ENCODE measurements at regions not wholly inside any gene's neighbourhood (a gene's known extent, or its start where the extent isn't known, plus 50 kb on each side); places are given as distances from the start of the nearest gene placed in this dataset.

DNA sequence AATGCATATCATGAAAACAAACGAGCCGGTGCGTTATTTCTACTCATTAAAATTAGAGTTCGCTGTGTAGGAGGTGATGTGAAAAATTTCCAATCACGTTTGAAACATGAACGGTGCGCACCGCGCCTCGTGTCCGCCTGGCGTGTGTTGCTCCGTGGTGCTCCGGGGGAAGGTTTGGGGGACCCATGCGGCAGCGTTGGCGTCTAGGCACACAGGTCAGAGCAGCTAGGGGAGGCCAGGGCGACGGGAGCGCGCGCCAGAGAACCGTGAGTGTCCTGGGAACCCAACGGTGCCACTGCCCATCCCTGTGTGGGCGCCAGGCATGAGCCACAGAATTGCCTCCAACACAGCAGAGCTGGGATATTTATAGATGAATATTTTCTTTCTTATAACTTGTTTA lies 70.6 kb upstream of the ADARB2 start:
- no peaks in the 10 kb centered on the region for H3K9me3 Mint-ChIP-seq
- H3K36me3 Mint-ChIP-seq (ENCODE audit: low read depth) = no peaks in the 10 kb centered on the region
- no peak overlapping the region for H3K27ac Mint-ChIP-seq

DNA sequence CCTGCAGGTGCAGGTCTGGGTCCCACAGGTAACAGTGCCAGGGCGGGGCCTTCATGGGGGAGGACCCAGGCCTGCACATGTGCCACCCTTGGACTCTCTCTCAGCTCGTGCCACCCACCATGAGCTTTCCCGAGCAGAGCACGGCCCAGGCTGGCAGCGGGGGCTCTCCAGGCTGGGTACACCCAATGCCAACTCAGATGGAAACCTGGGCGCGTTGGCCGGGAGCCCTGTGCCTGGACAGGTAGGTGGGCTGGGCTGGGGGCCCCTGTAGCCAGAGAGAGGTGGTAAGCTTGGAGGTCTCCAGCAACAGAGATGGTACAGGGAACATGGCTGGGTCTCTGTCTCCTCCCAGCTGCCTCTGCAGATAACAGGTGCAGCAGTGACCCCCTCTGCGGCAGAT lies 69.9 kb upstream of the ADARB2 start:
- no peaks in the 10 kb centered on the region for H3K4me1 Mint-ChIP-seq
- H3K4me3 Mint-ChIP-seq = no peak overlapping the region
- no peaks in the 10 kb centered on the region for H3K36me3 Mint-ChIP-seq (ENCODE audit: low read depth)
- no peak overlapping the region for H3K27ac Mint-ChIP-seq
- H3K9me3 Mint-ChIP-seq = no peaks in the 10 kb centered on the region
- TF ChIP-seq CTCF (IDR thresholded peaks at IDR 0.05; ENCODE audit: unreplicated experiment in 3 of 3) = no peak
- H3K27me3 Mint-ChIP-seq (ENCODE audit: low read depth) = peaks cover 11% of the 10 kb centered on the region

More for the DNA sequence above, 70.6 kb upstream of the ADARB2 start:
- Mint-ChIP-seq H3K27me3 (ENCODE audit: low read depth) (peaks cover 11% of the 10 kb centered on the region), H3K4me1 (no peaks in the 10 kb centered on the region), H3K4me3 (no peak overlapping the region)
- no peak for TF ChIP-seq CTCF (IDR thresholded peaks at IDR 0.05; ENCODE audit: unreplicated experiment in 3 of 3)

DNA sequence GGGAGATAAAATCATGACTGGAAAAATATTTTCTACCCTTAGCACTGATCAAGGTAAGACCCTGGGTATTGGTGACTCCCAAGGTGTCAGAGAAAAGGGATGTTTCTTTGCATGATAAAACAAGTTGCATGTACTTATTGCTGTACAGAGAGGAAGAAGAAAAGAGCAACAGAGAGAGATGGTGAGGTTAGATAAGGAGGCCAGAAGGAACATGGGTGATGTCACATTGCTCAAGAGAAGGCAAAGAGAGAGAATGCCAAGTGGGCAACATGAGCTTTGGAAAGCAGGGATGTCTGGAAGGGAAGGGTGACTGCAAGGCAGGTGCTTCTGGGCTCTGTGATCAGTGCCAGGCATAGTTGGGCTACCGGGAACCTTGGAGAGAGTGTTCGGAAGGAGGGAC lies 65.1 kb upstream of the ADARB2 start:
- no peak overlapping the region for H3K4me3 Mint-ChIP-seq
- H3K27ac Mint-ChIP-seq = no peak overlapping the region
- H3K9me3 Mint-ChIP-seq = peaks cover 5% of the 10 kb centered on the region
- no peak for TF ChIP-seq CTCF (IDR thresholded peaks at IDR 0.05; ENCODE audit: unreplicated experiment in 3 of 3)
- no peaks in the 10 kb centered on the region for H3K36me3 Mint-ChIP-seq (ENCODE audit: low read depth)
- H3K4me1 Mint-ChIP-seq = no peaks in the 10 kb centered on the region
- peaks cover 7% of the 10 kb centered on the region for H3K27me3 Mint-ChIP-seq (ENCODE audit: low read depth)

DNA sequence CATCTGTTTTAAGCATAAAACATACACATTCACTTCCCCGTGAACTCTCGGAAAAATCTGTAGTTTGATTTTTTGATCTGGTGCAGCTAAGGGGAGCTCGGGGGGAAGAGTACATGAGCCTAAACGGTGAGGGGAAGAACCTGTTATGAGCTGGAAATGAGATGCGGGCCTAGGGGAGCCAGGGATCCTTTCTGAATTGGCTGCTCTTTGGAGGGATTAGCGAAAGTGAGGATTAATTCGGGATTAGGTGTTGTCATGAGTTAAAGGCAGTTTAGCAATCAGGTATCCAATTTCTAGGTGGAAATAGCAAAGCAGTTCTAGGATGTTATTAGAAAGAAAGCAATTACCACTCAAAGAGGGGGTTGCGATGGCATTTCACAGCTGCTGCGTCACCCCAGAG lies 51.1 kb upstream of the ADARB2 start:
- Mint-ChIP-seq H3K27me3 (ENCODE audit: low read depth) (peaks cover 11% of the 10 kb centered on the region), H3K4me1 (no peaks in the 10 kb centered on the region), H3K27ac (no peak overlapping the region), H3K4me3 (no peak overlapping the region), H3K36me3 (ENCODE audit: low read depth) (no peaks in the 10 kb centered on the region), H3K9me3 (no peaks in the 10 kb centered on the region)
- no peak for TF ChIP-seq CTCF (IDR thresholded peaks at IDR 0.05; ENCODE audit: unreplicated experiment in 3 of 3)

Measured in nephron (organoid).